KMS-11 (cell line): ENCODE measurements at regions not wholly inside any gene's neighbourhood (a gene's known extent, or its start where the extent isn't known, plus 50 kb on each side); places are given as distances from the start of the nearest gene placed in this dataset.

ENCODE experiments used
- H2AFZ ChIP-seq: fragments of 200-600 bp; sonication (generic); 2 replicates; pipeline ENCODE4 v1.6.1; 2016; ENCODE audit warnings: antibody characterized with exemption, mixed run types, low read depth
- H3K27ac ChIP-seq: fragments of 200-600 bp; sonication (generic); 2 replicates; pipeline ENCODE4 v1.6.1; 2016; ENCODE audit warnings: mild to moderate bottlenecking, mixed run types
- H3K27me3 ChIP-seq: fragments of 200-600 bp; sonication (generic); 2 replicates; pipeline ENCODE4 v1.6.1; 2017; ENCODE audit warnings: mild to moderate bottlenecking, low read depth, mixed run types, moderate library complexity; ENCODE audit not compliant: insufficient read depth
- H3K36me3 ChIP-seq: fragments of 200-600 bp; sonication (generic); 2 replicates; pipeline ENCODE4 v1.6.1; 2017; ENCODE audit warnings: mild to moderate bottlenecking, mixed run types; ENCODE audit not compliant: insufficient read depth
- H3K4me1 ChIP-seq: fragments of 200-600 bp; sonication (generic); 2 replicates; pipeline ENCODE4 v1.6.1; 2016; ENCODE audit warnings: mild to moderate bottlenecking, low read depth, mixed run types; ENCODE audit not compliant: poor library complexity, severe bottlenecking
- H3K4me2 ChIP-seq: fragments of 200-600 bp; sonication (generic); 2 replicates; pipeline ENCODE4 v1.7.0; 2016; ENCODE audit warnings: mild to moderate bottlenecking, mixed run types
- H3K4me3 ChIP-seq: fragments of 200-600 bp; sonication (generic); IDR thresholded peaks from 2 replicates; pipeline ENCODE4 v1.6.1; 2017; ENCODE audit warnings: low read depth, low read length, mixed read lengths; ENCODE audit not compliant: insufficient read depth
- H3K79me2 ChIP-seq: fragments of 200-600 bp; sonication (generic); 2 replicates; pipeline ENCODE4 v1.6.1; 2016; ENCODE audit warnings: low read depth, mixed run types; ENCODE audit not compliant: insufficient read depth
- H3K9ac ChIP-seq: fragments of 200-600 bp; sonication (generic); 2 replicates; pipeline ENCODE4 v1.6.1; 2016; ENCODE audit warnings: mild to moderate bottlenecking, mixed run types
- H4K20me1 ChIP-seq: fragments of 200-600 bp; sonication (generic); 2 replicates; pipeline ENCODE4 v1.6.1; 2016; ENCODE audit warnings: mild to moderate bottlenecking, mixed run types; ENCODE audit not compliant: insufficient read depth
- CTCF ChIP-seq: fragments of 200-600 bp; sonication (generic); conservative IDR thresholded peaks from 2 replicates; pipeline ENCODE4 v1.6.1; 2017; ENCODE audit warnings: low read depth, mild to moderate bottlenecking, antibody characterized with exemption, low read length, moderate library complexity, mixed read lengths

DNA sequence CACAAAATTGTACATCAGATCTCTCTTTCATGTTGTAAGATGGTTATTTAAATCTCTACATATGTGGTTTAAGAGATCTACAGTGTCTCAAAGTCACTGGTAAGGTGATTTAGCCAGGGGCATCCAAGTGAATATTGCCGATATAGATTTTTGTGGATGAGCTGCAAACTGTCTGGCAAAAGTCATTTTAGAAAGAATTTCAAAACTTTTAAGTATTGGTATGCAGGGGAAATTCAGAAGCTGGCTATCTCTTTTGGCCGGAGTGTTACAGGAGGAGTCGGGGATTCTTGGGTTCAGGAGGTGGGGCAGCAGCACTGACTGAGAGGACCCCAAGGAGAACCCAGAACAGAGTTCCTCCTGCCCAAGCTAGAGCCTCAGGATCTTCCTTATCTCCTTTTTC is 69.9 kb downstream of the PTHLH start:
- no peak for TF ChIP-seq CTCF
- H3K79me2 ChIP-seq: no peaks in the 10 kb centered on the region
- no peaks in the 10 kb centered on the region for H3K36me3 ChIP-seq
- H3K9ac ChIP-seq: no peak overlapping the region
- no peaks in the 10 kb centered on the region for H3K27me3 ChIP-seq
- no peaks in the 10 kb centered on the region for H4K20me1 ChIP-seq
- H3K4me2 ChIP-seq: no peak overlapping the region
- peaks cover 8% of the 10 kb centered on the region for H3K4me1 ChIP-seq
- H3K27ac ChIP-seq: no peak overlapping the region
- no peak overlapping the region for H3K4me3 ChIP-seq
- H2AFZ ChIP-seq: no peak overlapping the region

GRCh38 chr12:27901959-27902358 is 70.6 kb downstream of the PTHLH start:
- Histone ChIP-seq H3K9ac (no peak overlapping the region), H3K4me2 (no peak overlapping the region), H3K4me3 (no peak overlapping the region), H3K36me3 (no peaks in the 10 kb centered on the region), H3K79me2 (no peaks in the 10 kb centered on the region), H2AFZ (no peak overlapping the region), H3K4me1 (peaks cover 5% of the 10 kb centered on the region), H3K27ac (no peak overlapping the region), H4K20me1 (no peaks in the 10 kb centered on the region), H3K27me3 (no peaks in the 10 kb centered on the region)
- TF ChIP-seq CTCF: no peak

- H2AFZ ChIP-seq: no peak overlapping the region
- H4K20me1 ChIP-seq: no peaks in the 10 kb centered on the region
- no peak overlapping the region for H3K27ac ChIP-seq
- no peaks in the 10 kb centered on the region for H3K27me3 ChIP-seq
- H3K4me1 ChIP-seq: peaks cover 7% of the 10 kb centered on the region
- no peak overlapping the region for H3K9ac ChIP-seq
- no peak for TF ChIP-seq CTCF
- no peak overlapping the region for H3K4me3 ChIP-seq
- H3K4me2 ChIP-seq: no peak overlapping the region
- no peaks in the 10 kb centered on the region for H3K79me2 ChIP-seq
- no peaks in the 10 kb centered on the region for H3K36me3 ChIP-seq
Measured at GRCh38 chr12:27900920-27901879, 71.3 kb downstream of the PTHLH start.

- Histone ChIP-seq H3K36me3 (no peaks in the 10 kb centered on the region), H3K4me1 (peaks cover 7% of the 10 kb centered on the region), H4K20me1 (no peaks in the 10 kb centered on the region), H3K27ac (no peak overlapping the region), H3K27me3 (no peaks in the 10 kb centered on the region), H3K9ac (no peak overlapping the region), H3K4me3 (no peak overlapping the region), H2AFZ (no peak overlapping the region), H3K4me2 (no peak overlapping the region), H3K79me2 (no peaks in the 10 kb centered on the region)
- no peak for TF ChIP-seq CTCF
Measured at GRCh38 chr12:27899151-27899661, 73.3 kb downstream of the PTHLH start.
